ENCODE measurements at regions not wholly inside any gene's neighbourhood (a gene's known extent, or its start where the extent isn't known, plus 50 kb on each side); places are given as distances from the start of the nearest gene placed in this dataset.

GRCh38 chr2:35168351-35168750 lies 1187.2 kb upstream of the CRIM1 start:
- TF ChIP-seq, protein P1, sequence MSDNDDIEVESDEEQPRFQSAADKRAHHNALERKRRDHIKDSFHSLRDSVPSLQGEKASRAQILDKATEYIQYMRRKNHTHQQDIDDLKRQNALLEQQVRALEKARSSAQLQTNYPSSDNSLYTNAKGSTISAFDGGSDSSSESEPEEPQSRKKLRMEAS (IDR thresholded peaks at IDR 0.05; ENCODE audit: low read depth, low read length), result no peak
- TF ChIP-seq, protein P2, sequence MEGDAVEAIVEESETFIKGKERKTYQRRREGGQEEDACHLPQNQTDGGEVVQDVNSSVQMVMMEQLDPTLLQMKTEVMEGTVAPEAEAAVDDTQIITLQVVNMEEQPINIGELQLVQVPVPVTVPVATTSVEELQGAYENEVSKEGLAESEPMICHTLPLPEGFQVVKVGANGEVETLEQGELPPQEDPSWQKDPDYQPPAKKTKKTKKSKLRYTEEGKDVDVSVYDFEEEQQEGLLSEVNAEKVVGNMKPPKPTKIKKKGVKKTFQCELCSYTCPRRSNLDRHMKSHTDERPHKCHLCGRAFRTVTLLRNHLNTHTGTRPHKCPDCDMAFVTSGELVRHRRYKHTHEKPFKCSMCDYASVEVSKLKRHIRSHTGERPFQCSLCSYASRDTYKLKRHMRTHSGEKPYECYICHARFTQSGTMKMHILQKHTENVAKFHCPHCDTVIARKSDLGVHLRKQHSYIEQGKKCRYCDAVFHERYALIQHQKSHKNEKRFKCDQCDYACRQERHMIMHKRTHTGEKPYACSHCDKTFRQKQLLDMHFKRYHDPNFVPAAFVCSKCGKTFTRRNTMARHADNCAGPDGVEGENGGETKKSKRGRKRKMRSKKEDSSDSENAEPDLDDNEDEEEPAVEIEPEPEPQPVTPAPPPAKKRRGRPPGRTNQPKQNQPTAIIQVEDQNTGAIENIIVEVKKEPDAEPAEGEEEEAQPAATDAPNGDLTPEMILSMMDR (IDR thresholded peaks at IDR 0.05; ENCODE audit: low read depth, low read length), result no peak
